ENCODE measurements at regions not wholly inside any gene's neighbourhood (a gene's known extent, or its start where the extent isn't known, plus 50 kb on each side); places are given as distances from the start of the nearest gene placed in this dataset.

- POLR2A ChIA-PET: no interaction called here
- Histone ChIP-seq H3K9ac (ENCODE audit: low read length) (no peak overlapping the region), H2AFZ (ENCODE audit: insufficient read depth, low read depth, low read length, poor library complexity, severe bottlenecking) (no peak overlapping the region), H3K4me1 (ENCODE audit: control insufficient read depth in 2 of 2, insufficient read depth in 2 of 2, low read length in 2 of 2) (no peaks in the 10 kb centered on the region), H3K36me3 (replicated peaks in 1 of 2; ENCODE audit: control extremely low read depth in 1 of 2, control insufficient read depth in 1 of 2, extremely low read depth in 1 of 2, insufficient read depth in 2 of 2, low read length in 1 of 2) (no peaks in the 10 kb centered on the region), H3K9me3 (ENCODE audit: control extremely low read depth in 1 of 3, control insufficient read depth in 2 of 3, insufficient read depth in 1 of 3, low read length in 2 of 3) (no peaks in the 10 kb centered on the region), H3K27ac (ENCODE audit: low read length in 2 of 2) (no peak overlapping the region), H3K27me3 (replicated peaks in 1 of 4; ENCODE audit: control extremely low read depth in 1 of 4, control insufficient read depth in 3 of 4, insufficient read depth in 4 of 4, low read length in 3 of 4) (no peaks in the 10 kb centered on the region), H3K4me3 (ENCODE audit: control extremely low read depth in 1 of 5, extremely low read depth in 1 of 5, insufficient read depth in 1 of 5, low read depth in 2 of 5, low read length in 4 of 5) (no peak overlapping the region), H4K20me1 (ENCODE audit: control insufficient read depth, insufficient read depth, low read length, poor library complexity, severe bottlenecking) (no peaks in the 10 kb centered on the region), H3K4me2 (replicated peaks; ENCODE audit: low read depth, low read length, poor library complexity, severe bottlenecking) (no peak overlapping the region), H3K79me2 (ENCODE audit: control insufficient read depth, insufficient read depth, low read length) (no peaks in the 10 kb centered on the region)
- no peak overlapping the region for H3K27ac Mint-ChIP-seq
- no peaks in the 10 kb centered on the region for H3K27me3 Mint-ChIP-seq
- H3K4me3 Mint-ChIP-seq: no peak overlapping the region
- no peaks in the 10 kb centered on the region for H3K4me1 Mint-ChIP-seq
- ATAC-seq (ENCODE audit: low read depth) (no peak), DNase-seq (no peak)
- no peaks in the 10 kb centered on the region for H3K9me3 Mint-ChIP-seq (ENCODE audit: insufficient read depth)
- no peak for TF ChIP-seq CTCF (IDR thresholded peaks at IDR 0.05)
- no peak for TF ChIP-seq EZH2 (IDR thresholded peaks at IDR 0.05; ENCODE audit: borderline replicate concordance, insufficient read depth, low read depth, low read length, poor library complexity, severe bottlenecking)
- CTCF ChIA-PET: no interaction called here
- intact Hi-C loops (cut with micrococcal nuclease): no loop called here
Measured at GRCh38 chr3:154658000-154658399, 228.0 kb upstream of the GPR149 start.

DNA sequence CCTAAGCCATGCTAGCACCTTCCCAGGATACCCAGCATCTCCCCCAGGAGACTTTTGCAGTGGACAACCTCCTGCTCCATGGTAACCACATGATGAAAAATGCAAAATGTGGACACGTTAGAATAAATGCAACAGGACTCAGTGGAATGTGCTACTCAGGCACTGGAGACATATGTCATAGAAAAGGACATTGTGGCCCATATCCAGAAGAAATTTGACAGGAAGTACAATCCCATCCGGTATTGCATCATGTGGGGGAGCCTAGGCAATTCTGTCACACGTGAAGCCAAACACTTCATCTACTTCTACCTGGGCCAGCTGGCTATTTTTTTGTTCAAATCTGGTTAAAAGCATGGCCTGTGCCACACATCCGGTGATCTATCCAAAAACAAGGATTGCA is 227.2 kb upstream of the GPR149 start:
- H3K4me2 ChIP-seq (replicated peaks; ENCODE audit: low read depth, low read length, poor library complexity, severe bottlenecking): no peak overlapping the region
- CTCF ChIA-PET: no interaction called here
- intact Hi-C loops (cut with micrococcal nuclease): no loop called here
- no peak overlapping the region for H3K27ac Mint-ChIP-seq
- no peaks in the 10 kb centered on the region for H3K27me3 ChIP-seq (replicated peaks in 1 of 4; ENCODE audit: control extremely low read depth in 1 of 4, control insufficient read depth in 3 of 4, insufficient read depth in 4 of 4, low read length in 3 of 4)
- H3K4me1 ChIP-seq (ENCODE audit: control insufficient read depth in 2 of 2, insufficient read depth in 2 of 2, low read length in 2 of 2): no peaks in the 10 kb centered on the region
- no peaks in the 10 kb centered on the region for H3K9me3 Mint-ChIP-seq (ENCODE audit: insufficient read depth)
- H4K20me1 ChIP-seq (ENCODE audit: control insufficient read depth, insufficient read depth, low read length, poor library complexity, severe bottlenecking): no peaks in the 10 kb centered on the region
- no peak overlapping the region for H3K27ac ChIP-seq (ENCODE audit: low read length in 2 of 2)
- DNase-seq: no peak
- no peak overlapping the region for H3K4me3 ChIP-seq (ENCODE audit: control extremely low read depth in 1 of 5, extremely low read depth in 1 of 5, insufficient read depth in 1 of 5, low read depth in 2 of 5, low read length in 4 of 5)
- no peaks in the 10 kb centered on the region for H3K36me3 ChIP-seq (replicated peaks in 1 of 2; ENCODE audit: control extremely low read depth in 1 of 2, control insufficient read depth in 1 of 2, extremely low read depth in 1 of 2, insufficient read depth in 2 of 2, low read length in 1 of 2)
- H3K4me1 Mint-ChIP-seq: no peaks in the 10 kb centered on the region
- TF ChIP-seq CTCF (IDR thresholded peaks at IDR 0.05) (no peak), EZH2 (IDR thresholded peaks at IDR 0.05; ENCODE audit: borderline replicate concordance, insufficient read depth, low read depth, low read length, poor library complexity, severe bottlenecking) (no peak)
- no peak overlapping the region for H2AFZ ChIP-seq (ENCODE audit: insufficient read depth, low read depth, low read length, poor library complexity, severe bottlenecking)
- WGBS (ENCODE audit: insufficient coverage): 87% methylated on average over 3 of the region's 4 CpGs
- H3K9me3 ChIP-seq (ENCODE audit: control extremely low read depth in 1 of 3, control insufficient read depth in 2 of 3, insufficient read depth in 1 of 3, low read length in 2 of 3): no peaks in the 10 kb centered on the region
- no peaks in the 10 kb centered on the region for H3K79me2 ChIP-seq (ENCODE audit: control insufficient read depth, insufficient read depth, low read length)
- ATAC-seq (ENCODE audit: low read depth): no peak
- POLR2A ChIA-PET: no interaction called here
- H3K4me3 Mint-ChIP-seq: no peak overlapping the region
- no peaks in the 10 kb centered on the region for H3K27me3 Mint-ChIP-seq
- no peak overlapping the region for H3K9ac ChIP-seq (ENCODE audit: low read length)

Measured in B cell (primary cell).